GM18520 (cell line): ENCODE measurements at regions not wholly inside any gene's neighbourhood (a gene's known extent, or its start where the extent isn't known, plus 50 kb on each side); places are given as distances from the start of the nearest gene placed in this dataset.
"Not testable (repeated sequence)": the region's sequence is repeated elsewhere in the genome, so short reads cannot be mapped to it uniquely, and the experiment has no call there.

Source experiments
- ATAC-seq: cut with Tn5 transposase; IDR thresholded peaks from one replicate; pipeline ENCODE4 v1.9.1; 2021; ENCODE audit not compliant: unreplicated experiment

- ATAC-seq, result no peak
Measured at GRCh38 chr5:88092958-88093605, 175.6 kb downstream of the TMEM161B start.

GRCh38 chr5:88092358-88092757 is 176.3 kb downstream of the TMEM161B start:
- ATAC-seq, result no peak

GRCh38 chr5:88090506-88090905 is 178.1 kb downstream of the TMEM161B start:
- ATAC-seq, result no peak

- no peak for ATAC-seq
Measured at GRCh38 chr5:88089719-88090390, 178.8 kb downstream of the TMEM161B start.

- no peak for ATAC-seq
Measured at GRCh38 chr5:88085462-88085861, 183.2 kb downstream of the TMEM161B start.

GRCh38 chr5:88081877-88082276 is 186.8 kb downstream of the TMEM161B start:
- ATAC-seq, result no peak

GRCh38 chr5:88063813-88064212 is 204.8 kb downstream of the TMEM161B start:
- ATAC-seq, result no peak

GRCh38 chr5:88060194-88060593 is 208.5 kb downstream of the TMEM161B start:
- ATAC-seq, result no peak

- no peak for ATAC-seq
Measured at GRCh38 chr5:88058625-88059024, 210.0 kb downstream of the TMEM161B start.

GRCh38 chr5:88052468-88052867 is 216.2 kb downstream of the TMEM161B start:
- not testable (repeated sequence) for ATAC-seq

GRCh38 chr5:88051148-88051547 is 217.5 kb downstream of the TMEM161B start:
- no peak for ATAC-seq

- ATAC-seq, result no peak
Measured at GRCh38 chr5:88049737-88050136, 218.9 kb downstream of the TMEM161B start.

GRCh38 chr5:88049156-88049555 is 219.5 kb downstream of the TMEM161B start:
- no peak for ATAC-seq

- ATAC-seq, result no peak
Measured at GRCh38 chr5:88045931-88046461, 222.6 kb downstream of the TMEM161B start.

GRCh38 chr5:88045165-88045564 is 223.5 kb downstream of the TMEM161B start:
- no peak for ATAC-seq

GRCh38 chr5:88034520-88034919 is 234.1 kb downstream of the TMEM161B start:
- no peak for ATAC-seq

- no peak for ATAC-seq
Measured at GRCh38 chr5:88033191-88033590, 235.5 kb downstream of the TMEM161B start.

- no peak for ATAC-seq
Measured at GRCh38 chr5:88029011-88029410, 239.6 kb downstream of the TMEM161B start.

- ATAC-seq, result no peak
Measured at GRCh38 chr5:88021141-88021540, 247.5 kb downstream of the TMEM161B start.

- ATAC-seq, result not testable (repeated sequence)
Measured at GRCh38 chr5:88014984-88015383, 253.7 kb downstream of the TMEM161B start.

- ATAC-seq, result no peak
Measured at GRCh38 chr5:88000877-88001276, 267.8 kb downstream of the TMEM161B start.

- no peak for ATAC-seq
Measured at GRCh38 chr5:87997662-87998061, 271.0 kb downstream of the TMEM161B start.
